Loucy (cell line): ENCODE measurements at regions not wholly inside any gene's neighbourhood (a gene's known extent, or its start where the extent isn't known, plus 50 kb on each side); places are given as distances from the start of the nearest gene placed in this dataset.

ENCODE experiments used
- H2AFZ ChIP-seq: fragments of 200-600 bp; sonication (generic); 2 replicates; pipeline ENCODE4 v1.6.0; 2016; ENCODE audit warnings: antibody characterized with exemption, mild to moderate bottlenecking, low read length, moderate library complexity
- H3F3A ChIP-seq: fragments of 200-600 bp; 2 replicates; pipeline ENCODE4 v1.6.0; 2016; ENCODE audit warnings: antibody characterized with exemption, low read depth, mild to moderate bottlenecking
- H3K27me3 ChIP-seq: fragments of 200-600 bp; sonication (generic); 2 replicates; pipeline ENCODE4 v1.6.1; 2014; ENCODE audit warnings: low read length, mild to moderate bottlenecking; ENCODE audit not compliant: insufficient read depth, poor library complexity, severe bottlenecking
- H3K36me3 ChIP-seq: fragments of 200-600 bp; sonication (generic); 2 replicates; pipeline ENCODE4 v1.6.1; 2016; ENCODE audit warnings: low read length; ENCODE audit not compliant: insufficient read depth
- H3K4me1 ChIP-seq: fragments of 200-600 bp; sonication (generic); 2 replicates; pipeline ENCODE4 v1.5.1; 2014; ENCODE audit warnings: low read length, mild to moderate bottlenecking; ENCODE audit not compliant: insufficient read depth, poor library complexity, severe bottlenecking
- H3K4me2 ChIP-seq: fragments of 200-600 bp; sonication (generic); 2 replicates; pipeline ENCODE4 v1.6.0; 2014; ENCODE audit warnings: antibody characterized with exemption, low read length, low read depth, mild to moderate bottlenecking; ENCODE audit not compliant: poor library complexity, severe bottlenecking
- H3K4me3 ChIP-seq: fragments of 200-600 bp; sonication (generic); 2 replicates; pipeline ENCODE4 v1.5.1; 2014; ENCODE audit warnings: low read length, mild to moderate bottlenecking, mixed read lengths; ENCODE audit not compliant: poor library complexity, severe bottlenecking
- H3K79me2 ChIP-seq: fragments of 200-600 bp; sonication (generic); 2 replicates; pipeline ENCODE4 v1.6.1; 2014; ENCODE audit warnings: low read length; ENCODE audit not compliant: insufficient read depth
- H3K9ac ChIP-seq: fragments of 200-600 bp; sonication (generic); 2 replicates; pipeline ENCODE4 v1.6.0; 2014; ENCODE audit warnings: mild to moderate bottlenecking, low read depth, low read length, moderate library complexity; ENCODE audit not compliant: poor library complexity, severe bottlenecking
- H3K9me2 ChIP-seq: fragments of 200-600 bp; sonication (generic); replicated peaks from 2 replicates; pipeline ENCODE4 v1.6.1; 2016; ENCODE audit warnings: low read depth, low read length, mixed read lengths
- H3K9me3 ChIP-seq: fragments of 200-600 bp; sonication (generic); 2 replicates; pipeline ENCODE4 v1.6.1; 2014; ENCODE audit warnings: mild to moderate bottlenecking, antibody characterized with exemption, low read length, low read depth; ENCODE audit not compliant: insufficient read depth
- H4K20me1 ChIP-seq: fragments of 200-600 bp; sonication (generic); 2 replicates; pipeline ENCODE4 v1.6.0; 2014; ENCODE audit warnings: antibody characterized with exemption, low read length, mild to moderate bottlenecking; ENCODE audit not compliant: insufficient read depth, poor library complexity, severe bottlenecking
- EZH2phosphoT487 ChIP-seq: fragments of 200-600 bp; IDR thresholded peaks from 2 replicates; pipeline ENCODE4 v1.6.1; 2018; ENCODE audit warnings: antibody characterized with exemption, mild to moderate bottlenecking, moderate library complexity, borderline replicate concordance
- TF ChIP-seq, protein P1 (sequence below): fragments of 200-600 bp; sonication (generic); conservative IDR thresholded peaks from 2 replicates; pipeline ENCODE4 v1.5.1; 2014; ENCODE audit warnings: mild to moderate bottlenecking, antibody characterized with exemption, low read length

DNA sequence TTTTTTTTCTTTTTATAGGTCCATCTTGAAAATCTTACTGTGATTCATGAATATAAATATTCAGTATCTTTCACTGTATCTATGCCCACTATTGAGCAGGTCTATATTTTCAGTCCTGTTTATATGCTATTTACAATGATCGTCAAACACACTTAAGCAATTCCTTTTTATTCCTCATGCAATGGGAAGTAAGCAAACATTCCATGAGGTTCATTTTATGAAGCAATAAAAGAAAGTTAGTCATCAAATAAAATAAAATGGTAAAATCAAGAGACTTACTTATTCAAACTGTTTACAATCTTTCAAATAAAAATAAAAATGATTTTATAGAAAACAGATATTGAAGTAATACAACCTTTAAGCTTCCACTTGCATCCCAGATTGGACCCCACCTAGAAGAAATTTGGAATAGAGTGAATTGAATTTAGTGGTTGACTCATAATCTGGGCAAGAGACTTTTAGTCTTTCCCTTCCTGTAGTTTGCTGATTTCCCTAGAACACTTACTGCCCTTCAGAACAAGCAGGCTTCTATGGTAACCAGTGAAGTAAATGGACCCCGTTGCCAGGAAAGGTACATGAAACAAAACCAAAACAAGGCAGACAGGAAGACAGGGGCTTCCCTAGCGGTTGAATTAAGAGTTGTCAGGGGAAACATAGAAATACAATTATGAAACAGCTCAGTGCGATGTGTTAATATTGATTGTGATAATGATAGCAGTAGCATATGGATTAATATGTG lies 241.0 kb upstream of the ATP2B1 start:
- Histone ChIP-seq H3K9ac (no peak overlapping the region), H3K9me2 (no peaks in the 10 kb centered on the region), H3K9me3 (no peaks in the 10 kb centered on the region), H3K4me3 (no peak overlapping the region), H2AFZ (no peak overlapping the region), H3K27me3 (no peaks in the 10 kb centered on the region), H3K79me2 (no peaks in the 10 kb centered on the region), H3F3A (no peaks in the 10 kb centered on the region), H3K36me3 (no peaks in the 10 kb centered on the region), H4K20me1 (no peaks in the 10 kb centered on the region), H3K4me1 (no peaks in the 10 kb centered on the region), H3K4me2 (peak overlapping the region; percentile 55)
- TF ChIP-seq EZH2phosphoT487: no peak
- TF ChIP-seq, protein P1, sequence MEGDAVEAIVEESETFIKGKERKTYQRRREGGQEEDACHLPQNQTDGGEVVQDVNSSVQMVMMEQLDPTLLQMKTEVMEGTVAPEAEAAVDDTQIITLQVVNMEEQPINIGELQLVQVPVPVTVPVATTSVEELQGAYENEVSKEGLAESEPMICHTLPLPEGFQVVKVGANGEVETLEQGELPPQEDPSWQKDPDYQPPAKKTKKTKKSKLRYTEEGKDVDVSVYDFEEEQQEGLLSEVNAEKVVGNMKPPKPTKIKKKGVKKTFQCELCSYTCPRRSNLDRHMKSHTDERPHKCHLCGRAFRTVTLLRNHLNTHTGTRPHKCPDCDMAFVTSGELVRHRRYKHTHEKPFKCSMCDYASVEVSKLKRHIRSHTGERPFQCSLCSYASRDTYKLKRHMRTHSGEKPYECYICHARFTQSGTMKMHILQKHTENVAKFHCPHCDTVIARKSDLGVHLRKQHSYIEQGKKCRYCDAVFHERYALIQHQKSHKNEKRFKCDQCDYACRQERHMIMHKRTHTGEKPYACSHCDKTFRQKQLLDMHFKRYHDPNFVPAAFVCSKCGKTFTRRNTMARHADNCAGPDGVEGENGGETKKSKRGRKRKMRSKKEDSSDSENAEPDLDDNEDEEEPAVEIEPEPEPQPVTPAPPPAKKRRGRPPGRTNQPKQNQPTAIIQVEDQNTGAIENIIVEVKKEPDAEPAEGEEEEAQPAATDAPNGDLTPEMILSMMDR: peak; percentile 70

DNA sequence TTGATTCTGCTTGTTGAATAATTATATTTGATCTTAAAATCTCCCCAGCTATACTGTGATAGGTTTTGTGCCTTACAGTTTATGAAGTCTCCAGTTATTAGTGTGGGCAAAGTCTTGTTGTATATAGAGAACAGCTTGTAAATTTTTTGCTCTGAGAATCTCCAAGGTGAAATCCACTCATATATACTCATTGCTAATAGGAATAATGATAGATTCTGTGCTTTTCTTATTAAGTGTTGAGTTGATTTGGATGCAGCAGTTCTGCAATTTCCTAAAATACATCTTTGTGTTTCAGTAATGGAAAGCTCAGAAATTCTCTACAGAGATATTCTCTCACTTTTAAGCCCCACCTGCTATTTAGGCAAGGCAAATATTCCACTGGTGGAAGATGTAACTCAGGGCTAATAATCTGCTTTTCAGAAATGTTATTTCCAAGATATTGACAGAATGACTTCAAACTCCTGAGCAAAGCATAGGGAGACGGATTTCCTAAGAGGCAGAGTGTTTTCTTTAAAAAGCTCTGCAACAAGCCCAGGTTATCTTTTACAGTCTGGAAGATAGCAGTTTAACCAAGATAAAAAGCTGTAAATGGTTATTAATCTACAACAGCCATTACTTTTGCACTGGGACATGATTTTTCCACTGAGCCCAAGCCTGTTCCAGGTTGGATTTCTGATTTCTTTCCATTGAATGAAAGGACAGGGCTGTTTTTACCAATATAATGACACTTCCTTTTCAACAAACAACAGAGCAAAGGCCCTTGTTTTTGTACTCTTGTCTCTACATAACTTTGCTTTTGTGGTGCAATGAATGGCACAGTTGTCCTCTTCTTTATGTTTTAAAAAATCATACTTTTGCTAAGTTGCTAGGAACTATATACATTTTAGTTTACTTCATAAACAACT lies 239.9 kb upstream of the ATP2B1 start:
- TF ChIP-seq, protein P1: no peak
- TF ChIP-seq EZH2phosphoT487: no peak
- Histone ChIP-seq H3K4me2 (no peak overlapping the region), H2AFZ (no peak overlapping the region)

DNA sequence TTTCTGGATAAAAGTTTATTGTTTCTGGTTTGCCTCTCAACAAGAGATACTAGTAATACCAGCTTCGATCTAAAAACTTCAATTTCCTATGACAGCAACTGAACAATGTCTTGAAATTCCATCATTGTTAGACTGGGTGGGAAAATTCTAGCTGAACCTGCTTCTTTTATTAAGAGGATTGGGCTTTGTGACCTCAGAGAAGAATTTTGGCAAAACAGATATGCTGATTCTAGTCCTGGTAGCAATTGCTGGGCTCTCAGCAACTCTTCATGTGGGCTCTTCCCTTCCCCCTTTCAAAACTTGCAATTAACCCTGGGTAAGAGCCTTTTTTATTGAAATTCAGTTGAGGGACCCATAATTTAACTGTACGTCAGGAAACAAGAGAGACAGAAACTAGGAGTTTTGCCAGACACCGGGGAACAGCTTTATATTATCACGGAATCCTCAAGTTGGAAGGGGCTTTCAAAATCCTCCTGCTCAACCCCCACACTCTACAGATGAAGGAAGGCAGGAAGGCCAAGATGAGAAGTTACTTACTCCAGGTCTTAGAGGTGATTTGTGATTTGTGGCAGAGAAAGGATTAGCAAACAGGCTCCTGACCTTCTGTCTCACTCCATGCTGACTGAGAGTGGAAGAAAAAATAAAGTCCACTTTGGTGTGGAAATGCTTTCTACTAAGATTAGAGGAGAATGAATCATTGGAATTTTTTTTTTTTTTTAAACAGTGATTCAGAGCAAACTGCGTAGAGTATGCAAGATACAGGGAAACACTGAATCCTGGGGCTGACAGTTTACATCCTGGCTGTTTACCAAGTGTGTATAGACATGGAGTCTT lies 239.0 kb upstream of the ATP2B1 start:
- H3K4me1 ChIP-seq: no peaks in the 10 kb centered on the region
- H3K9me3 ChIP-seq: no peaks in the 10 kb centered on the region
- H3K4me3 ChIP-seq: no peak overlapping the region
- H3K4me2 ChIP-seq: no peak overlapping the region
- H3K9me2 ChIP-seq: no peaks in the 10 kb centered on the region
- no peak for TF ChIP-seq EZH2phosphoT487
- TF ChIP-seq, protein P1: no peak
- no peaks in the 10 kb centered on the region for H3K27me3 ChIP-seq
- H3K9ac ChIP-seq: no peak overlapping the region
- no peak overlapping the region for H2AFZ ChIP-seq
- H3K36me3 ChIP-seq: no peaks in the 10 kb centered on the region
- H4K20me1 ChIP-seq: no peaks in the 10 kb centered on the region
- no peaks in the 10 kb centered on the region for H3K79me2 ChIP-seq
- H3F3A ChIP-seq: no peaks in the 10 kb centered on the region

More for the DNA sequence above, 239.9 kb upstream of the ATP2B1 start:
- H3K4me1 ChIP-seq: no peaks in the 10 kb centered on the region
- no peaks in the 10 kb centered on the region for H3F3A ChIP-seq
- no peaks in the 10 kb centered on the region for H3K9me2 ChIP-seq
- H3K27me3 ChIP-seq: no peaks in the 10 kb centered on the region
- no peaks in the 10 kb centered on the region for H3K9me3 ChIP-seq
- no peak overlapping the region for H3K9ac ChIP-seq
- no peaks in the 10 kb centered on the region for H3K36me3 ChIP-seq
- H4K20me1 ChIP-seq: no peaks in the 10 kb centered on the region
- no peaks in the 10 kb centered on the region for H3K79me2 ChIP-seq
- no peak overlapping the region for H3K4me3 ChIP-seq
